CD4-positive, alpha-beta T cell treated with Interleukin-12 subunit alpha and Interleukin-12 subunit beta, for 1 hour (primary cell): ENCODE measurements at regions not wholly inside any gene's neighbourhood (a gene's known extent, or its start where the extent isn't known, plus 50 kb on each side); places are given as distances from the start of the nearest gene placed in this dataset.

Source experiments
- DNase-seq: peaks from one replicate; pipeline ENCODE4 v3.0.0-alpha.2; 2020

DNA sequence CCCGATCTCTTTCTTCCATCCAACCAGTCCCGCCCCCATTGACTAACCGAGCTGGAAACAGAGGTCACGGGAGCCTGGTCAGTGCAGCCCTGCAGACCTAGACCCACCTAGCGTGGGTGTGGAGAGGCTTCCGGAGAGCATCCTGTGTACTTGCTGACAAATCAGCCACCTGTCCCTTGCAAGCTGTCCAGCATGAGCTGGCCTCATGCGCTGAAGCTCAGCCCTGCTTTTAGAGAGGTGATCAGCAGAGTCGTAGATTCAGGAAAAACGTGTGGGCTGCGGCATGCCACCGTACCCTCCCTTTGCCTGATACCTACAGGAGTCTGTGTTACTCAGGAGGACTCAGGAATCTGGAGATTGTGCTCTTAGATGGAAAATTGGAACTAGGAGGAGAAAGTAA, 80.3 kb upstream of the UQCRFS1 start:
- DNase-seq = no peak

- no peak for DNase-seq
Measured at GRCh38 chr19:29293736-29294342, 80.9 kb upstream of the UQCRFS1 start.

DNA sequence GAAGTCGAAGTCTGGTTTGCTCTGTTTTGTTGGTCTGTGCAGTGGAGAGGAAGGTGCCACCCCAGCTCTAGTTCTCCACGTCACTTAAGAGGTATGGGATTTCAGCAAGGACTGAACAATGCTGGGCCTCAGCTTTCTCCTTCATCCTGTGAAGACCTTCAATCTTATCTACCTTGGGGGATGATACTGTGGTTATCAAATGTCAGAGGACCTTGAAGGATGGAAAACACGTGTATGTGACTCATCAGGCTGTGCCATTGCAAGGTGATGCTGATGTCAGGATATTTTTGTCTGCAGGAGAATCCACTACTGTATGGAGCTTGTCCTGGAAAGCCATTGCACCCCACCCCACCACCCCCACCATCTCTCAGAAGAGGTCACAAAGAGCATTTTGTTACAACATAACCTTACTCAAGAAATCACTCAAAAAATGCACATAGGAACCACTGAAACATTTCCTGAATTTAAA, 81.4 kb upstream of the UQCRFS1 start:
- DNase-seq = no peak

DNA sequence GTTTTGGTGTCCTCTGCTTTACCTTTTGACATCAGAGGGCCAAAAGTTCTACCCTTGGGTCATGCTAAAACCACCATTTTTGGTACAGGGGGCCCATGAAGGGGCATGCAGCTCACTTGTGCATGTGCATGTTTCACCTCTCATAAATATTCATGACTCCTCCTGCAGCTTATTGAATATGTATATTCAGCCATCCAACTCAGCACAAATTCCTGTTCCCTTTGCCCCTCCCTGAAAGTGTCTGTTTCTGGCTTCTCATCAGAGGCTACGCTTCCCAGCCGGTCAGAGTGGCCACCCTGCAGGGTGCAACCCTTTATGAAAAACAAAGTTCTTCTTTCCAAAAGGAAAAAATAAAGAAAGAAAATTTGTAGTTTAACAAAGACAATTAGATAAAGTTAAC, 82.3 kb upstream of the UQCRFS1 start:
- DNase-seq = no peak

DNA sequence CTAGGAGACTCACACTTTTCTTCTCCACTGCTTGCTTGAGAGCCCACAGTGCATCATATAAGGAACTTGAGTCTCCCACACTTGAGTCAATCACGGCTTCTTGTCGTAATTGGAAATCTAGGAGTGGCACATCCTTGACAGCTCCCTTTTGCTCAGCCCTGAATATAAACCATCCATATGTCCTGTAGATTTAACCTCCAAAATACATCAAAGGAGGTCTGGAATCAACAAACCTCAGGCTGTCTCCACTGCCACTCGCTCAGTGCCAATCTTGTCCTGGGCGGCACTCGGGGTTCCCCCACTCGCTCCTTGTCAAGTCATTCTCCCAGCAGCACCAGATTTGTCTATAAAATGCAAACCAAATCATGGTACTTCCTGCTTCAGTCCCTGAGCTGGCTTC, 84.4 kb upstream of the UQCRFS1 start:
- no peak for DNase-seq

GRCh38 chr19:29299416-29300380, 86.7 kb upstream of the UQCRFS1 start:
- DNase-seq = no peak

DNA sequence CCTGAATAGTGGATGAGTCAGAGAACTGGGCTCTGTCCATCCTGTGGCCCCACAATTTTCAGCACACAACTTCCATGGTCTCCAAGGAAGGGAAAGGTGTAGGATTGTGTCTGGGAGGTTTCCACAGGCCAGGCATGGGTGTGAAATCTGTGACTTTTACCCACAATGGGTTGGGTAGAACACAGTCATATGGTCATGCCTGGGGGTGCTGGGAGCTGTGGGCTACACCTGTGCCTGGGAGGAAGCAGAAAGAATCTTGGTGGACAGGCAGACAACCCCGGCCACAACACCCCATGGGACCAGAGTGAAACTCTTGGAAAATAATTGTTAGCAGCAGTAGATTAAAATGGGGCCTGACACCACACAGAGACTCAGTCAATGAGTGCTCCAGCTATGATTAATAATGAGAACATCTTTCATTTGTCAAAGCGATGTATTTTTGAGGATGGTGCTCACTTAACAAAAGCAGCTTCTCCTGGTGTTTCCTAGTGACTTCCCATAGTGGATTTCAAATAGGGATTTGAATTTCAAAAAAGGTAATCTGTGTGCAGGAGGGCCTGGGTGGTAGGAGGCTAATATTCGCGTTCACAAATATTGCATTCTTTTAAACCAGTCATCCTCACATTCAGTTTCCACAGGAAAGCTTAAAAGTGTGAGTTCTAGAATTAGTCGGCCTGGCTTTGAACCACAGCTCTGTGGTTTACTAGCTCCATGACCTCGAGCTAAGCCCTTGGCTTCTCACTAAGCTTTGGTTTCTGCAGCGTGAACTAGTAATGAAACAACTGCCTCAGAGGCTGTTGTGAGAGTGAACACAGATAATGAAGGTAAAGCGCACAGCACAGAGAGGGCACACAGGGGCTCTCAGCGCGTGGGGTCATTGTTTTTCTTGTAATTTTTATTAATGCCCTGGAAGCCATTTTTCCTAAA, 89.3 kb upstream of the UQCRFS1 start:
- peak; percentile 4 for DNase-seq

DNA sequence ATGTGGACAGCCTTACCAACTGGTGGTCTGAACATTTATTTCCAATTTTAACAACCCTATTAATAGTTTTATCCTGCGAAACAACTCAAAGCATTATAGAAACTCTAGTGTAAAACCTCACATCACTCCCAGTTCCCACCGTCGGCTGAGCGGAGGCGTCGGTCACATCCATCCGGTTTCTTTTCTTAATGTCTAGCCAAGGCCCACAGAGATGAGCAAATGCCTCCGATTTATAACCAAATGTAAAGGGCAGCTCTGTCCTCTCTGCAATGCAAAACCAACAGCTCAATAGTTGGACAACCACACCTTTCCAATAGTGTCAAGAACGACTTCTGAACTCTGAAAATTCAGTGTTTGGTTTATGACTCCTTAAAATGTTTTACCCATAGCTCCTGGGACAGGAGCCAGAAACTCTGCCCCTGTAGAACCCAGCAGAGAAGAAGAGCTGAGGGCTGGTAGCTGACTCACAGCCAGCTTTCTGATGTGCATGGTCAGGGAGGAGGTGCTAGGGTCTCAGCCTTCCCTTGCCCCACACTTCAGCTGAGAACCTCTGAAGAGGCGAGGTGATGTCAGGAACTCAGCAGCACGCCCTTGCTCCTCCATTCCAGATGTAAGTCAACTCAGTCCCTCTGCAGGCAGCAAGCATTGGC, 90.2 kb upstream of the UQCRFS1 start:
- no peak for DNase-seq

GRCh38 chr19:29303719-29304090, 90.8 kb upstream of the UQCRFS1 start:
- no peak for DNase-seq

GRCh38 chr19:29305268-29305667, 92.3 kb upstream of the UQCRFS1 start:
- no peak for DNase-seq

DNA sequence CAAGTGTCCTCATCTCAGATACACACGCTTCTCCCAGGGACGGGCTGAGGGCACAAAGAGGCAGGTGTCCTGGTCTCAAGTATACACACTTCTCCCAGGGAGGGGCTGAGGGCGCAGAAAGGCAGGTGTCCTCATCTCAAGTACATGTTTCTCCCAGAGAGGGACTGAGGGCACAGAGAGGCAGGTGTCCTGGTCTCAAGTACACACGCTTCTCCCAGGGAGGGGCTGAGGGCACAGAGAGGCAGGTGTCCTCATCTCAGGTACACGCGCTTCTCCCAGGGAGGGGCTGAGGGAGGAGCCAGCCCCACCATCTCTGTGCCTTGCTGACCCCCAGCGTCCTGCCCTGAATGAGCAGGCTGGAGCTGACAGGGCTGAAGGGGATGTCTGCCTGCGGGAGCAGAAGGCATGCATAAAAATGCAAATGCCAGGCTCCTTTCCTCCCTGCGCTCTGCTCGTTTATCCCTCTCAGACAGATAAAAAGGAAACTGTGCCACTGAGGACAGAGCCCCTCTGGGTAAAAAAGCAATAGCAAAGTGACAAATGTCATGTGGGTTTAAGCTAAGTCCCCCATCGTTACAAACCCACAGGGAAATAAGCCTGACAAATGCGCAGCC, 96.1 kb upstream of the UQCRFS1 start:
- no peak for DNase-seq

- no peak for DNase-seq
Measured at GRCh38 chr19:29309637-29310036, 96.7 kb upstream of the UQCRFS1 start.

DNA sequence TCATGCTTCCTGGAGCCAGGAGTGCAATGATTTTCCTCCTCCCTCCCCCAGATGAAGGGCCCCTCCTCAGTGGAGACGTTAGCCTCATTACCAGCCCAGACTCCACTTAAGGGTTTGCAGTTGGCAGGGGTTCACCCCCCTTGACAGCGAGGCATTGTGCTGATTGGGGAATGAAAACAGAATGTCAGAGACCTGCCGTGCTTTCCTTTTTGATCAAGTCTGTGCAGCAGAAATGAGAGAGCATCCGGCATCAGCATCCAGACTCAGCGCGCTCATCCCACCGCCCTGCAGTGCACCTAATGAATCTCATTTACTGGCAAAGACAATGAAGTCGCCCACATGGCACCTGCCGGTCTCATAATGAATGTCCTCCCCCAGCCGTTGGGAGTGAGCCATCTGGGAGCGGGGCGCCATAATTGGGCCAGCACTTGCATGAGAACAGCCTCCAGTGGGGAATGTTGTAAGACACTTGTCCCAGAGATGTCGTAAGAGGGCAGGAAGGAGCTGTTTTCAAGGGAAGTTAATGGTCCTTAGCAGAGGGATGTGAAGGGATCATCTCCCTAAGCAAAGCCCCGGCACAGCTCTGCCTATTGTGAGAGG, 98.3 kb upstream of the UQCRFS1 start:
- no peak for DNase-seq

DNA sequence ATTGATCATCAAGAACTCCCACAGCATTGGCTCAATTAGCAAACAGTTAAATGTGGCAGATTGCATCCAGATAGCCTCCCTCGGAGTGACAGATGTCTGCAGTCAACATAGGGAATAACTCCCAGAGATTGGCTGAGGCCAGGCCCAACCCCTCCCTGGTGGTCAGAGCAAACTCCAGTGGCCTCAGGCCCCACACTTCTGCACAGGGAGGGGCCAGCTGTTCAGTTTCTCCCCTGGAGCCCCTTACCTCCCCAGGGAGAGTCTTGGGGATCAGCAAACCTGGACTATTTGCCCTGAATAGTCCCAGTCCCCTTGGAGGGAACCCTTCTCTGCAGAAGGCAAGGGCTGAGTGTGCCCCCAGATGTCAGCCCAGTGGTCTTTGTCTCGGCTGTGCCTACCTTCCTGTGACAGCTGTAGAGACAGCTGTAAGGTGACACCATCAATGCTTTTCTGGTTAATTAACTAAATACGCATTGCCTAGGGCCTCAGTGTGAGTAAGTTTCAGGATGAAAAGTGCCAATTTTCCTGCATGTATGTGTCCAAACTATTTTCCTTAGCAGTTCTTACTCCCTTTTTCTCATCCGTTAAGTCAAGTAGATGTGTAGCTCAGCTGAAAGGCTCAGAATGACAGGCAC, 102.7 kb upstream of the UQCRFS1 start:
- no peak for DNase-seq

DNA sequence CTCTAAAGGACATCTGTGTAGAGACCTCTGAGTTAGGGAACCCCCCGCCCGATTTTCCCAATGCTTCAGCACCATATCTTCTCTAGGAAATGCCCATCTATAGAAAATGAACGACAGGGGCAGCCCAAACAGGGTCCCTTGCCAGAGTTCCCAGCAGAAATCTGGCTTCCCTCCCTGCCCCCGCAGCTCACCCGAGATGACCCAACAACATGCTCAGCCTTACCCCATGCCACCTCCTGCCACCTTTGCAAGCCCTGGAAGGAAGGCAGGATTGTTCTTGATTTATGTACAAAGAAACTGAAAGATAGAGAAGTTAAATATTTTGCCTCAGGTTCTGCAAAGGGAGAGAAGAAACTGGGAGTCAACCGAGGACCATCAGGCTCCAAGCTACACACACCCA, 105.6 kb upstream of the UQCRFS1 start:
- DNase-seq = no peak

DNA sequence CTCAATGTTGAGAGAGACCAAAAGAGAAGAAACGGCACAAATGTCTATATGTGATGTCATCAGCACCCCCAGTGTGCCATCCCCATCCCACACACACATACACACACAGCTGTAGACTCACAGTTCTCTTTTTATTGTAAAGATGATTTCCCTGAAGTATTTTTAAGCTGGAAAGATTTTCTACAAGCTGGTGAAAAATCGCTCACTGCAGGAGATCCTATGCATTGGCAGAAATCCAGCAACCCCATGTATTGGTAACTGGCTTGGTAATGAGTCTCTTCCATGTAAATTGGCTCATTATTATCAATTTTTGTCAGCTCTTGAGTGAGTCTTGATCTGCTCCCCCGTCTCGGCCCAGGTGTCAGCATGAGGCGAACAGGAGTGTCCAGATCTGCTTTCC, 107.1 kb upstream of the UQCRFS1 start:
- no peak for DNase-seq

- DNase-seq = no peak
Measured at GRCh38 chr19:29320618-29321017, 107.7 kb upstream of the UQCRFS1 start.

DNA sequence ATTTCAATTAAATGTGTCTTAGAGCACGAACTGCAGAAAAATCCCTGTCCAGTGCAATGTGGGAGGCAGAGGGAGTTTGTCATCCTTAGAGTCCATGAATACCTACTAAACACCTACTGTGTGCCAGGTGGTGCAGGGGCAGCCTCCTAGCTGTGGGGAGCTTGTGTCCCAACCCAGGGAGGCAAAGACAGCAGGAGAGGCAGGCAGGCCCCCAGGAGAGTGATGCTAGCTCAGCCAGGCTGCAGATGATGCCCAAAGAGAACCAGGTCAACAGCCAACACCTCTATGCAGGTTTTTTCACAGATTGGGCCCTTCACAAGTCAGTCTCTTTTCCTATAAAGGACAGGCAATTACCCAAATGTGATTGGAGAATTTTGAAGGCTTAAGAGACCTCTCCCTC, 108.2 kb upstream of the UQCRFS1 start:
- no peak for DNase-seq

- DNase-seq = no peak
Measured at GRCh38 chr19:29323021-29323430, 110.1 kb upstream of the UQCRFS1 start.

DNA sequence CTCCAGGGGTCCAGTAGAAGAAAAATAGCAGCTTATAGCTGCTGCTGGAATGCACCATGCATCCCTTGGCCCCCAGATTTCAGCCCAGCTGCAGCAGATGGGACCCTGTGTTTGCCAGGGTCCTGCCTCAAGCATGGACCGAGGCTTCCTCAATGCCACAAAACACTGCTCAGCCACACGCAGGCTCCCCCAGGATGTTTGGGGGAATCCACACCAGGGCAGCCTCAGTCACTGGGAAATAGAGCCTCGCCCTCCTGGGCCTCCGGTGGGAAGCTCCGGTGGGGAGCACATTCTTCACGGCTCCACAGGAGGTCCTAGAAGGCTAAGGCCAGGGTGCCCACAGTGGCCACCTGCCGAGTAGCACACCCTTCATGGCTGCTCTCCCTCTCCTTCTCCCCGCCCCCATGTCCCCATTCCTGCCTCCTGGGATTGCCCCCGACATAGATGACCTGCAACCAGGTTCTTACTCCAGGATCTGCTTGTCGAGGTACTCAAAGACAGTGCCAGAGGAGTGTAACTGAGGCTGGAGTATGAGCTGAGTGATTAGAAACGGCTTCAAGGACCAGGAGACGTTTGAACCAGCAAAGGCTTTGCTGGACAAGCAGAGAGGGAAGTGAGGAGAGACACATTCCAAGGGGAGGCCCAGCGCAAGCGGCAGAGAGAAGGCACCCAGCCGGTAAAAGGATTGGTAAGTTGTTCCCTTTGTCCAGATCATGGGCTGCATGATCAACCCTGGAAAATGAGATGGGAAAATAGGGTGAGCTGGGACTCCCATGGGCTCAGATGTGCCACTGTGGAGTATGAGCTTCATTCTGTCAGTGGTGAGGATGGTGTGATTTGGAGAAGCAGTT, 110.7 kb upstream of the UQCRFS1 start:
- no peak for DNase-seq
